IPS-NIHi11 (cell line): ENCODE measurements at regions not wholly inside any gene's neighbourhood (a gene's known extent, or its start where the extent isn't known, plus 50 kb on each side); places are given as distances from the start of the nearest gene placed in this dataset.

Experiments
- DNase-seq: peaks from one replicate; pipeline ENCODE4 v3.0.0; 2012; ENCODE audit warnings: mixed read lengths, low spot score

DNA sequence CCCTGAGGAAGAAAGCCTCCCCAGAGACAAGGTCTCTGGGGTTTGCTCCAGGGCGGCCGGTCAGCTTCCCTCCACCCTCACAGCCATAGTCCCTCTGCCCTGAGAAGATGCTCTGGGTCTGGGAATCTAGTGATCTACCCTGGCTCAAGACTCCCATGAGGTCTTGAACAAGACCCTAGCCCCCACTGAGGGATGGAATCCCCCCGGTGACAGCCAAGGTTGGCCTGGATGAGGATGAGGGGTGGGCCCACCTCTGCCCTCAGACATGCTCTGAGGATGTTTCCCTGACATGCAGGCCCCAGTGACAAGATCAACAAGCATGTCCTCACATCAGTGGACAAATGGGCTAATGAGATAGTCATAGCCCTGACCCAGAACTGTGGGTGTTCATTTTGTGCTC, 138.6 kb downstream of the C5orf15 start:
- DNase-seq: no peak

DNA sequence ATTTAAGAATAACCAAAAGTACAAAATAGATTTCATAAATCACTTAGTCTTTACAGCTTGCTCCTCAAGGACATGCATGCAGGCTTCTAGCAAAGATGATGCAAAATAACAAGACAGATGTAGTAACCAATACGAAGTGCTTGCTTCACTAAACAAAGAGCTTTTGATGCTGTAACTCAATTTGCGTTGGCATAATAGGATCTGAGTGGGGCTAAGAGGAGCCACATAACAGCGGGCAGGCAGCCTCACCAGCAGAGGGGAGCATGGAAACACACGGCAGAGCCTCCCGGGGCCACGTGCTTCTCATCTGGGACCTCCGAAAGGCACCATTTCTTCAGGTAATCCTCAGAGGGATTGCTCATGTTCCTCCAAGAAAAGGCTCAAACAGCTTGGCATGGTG, 139.7 kb downstream of the C5orf15 start:
- DNase-seq: no peak

DNA sequence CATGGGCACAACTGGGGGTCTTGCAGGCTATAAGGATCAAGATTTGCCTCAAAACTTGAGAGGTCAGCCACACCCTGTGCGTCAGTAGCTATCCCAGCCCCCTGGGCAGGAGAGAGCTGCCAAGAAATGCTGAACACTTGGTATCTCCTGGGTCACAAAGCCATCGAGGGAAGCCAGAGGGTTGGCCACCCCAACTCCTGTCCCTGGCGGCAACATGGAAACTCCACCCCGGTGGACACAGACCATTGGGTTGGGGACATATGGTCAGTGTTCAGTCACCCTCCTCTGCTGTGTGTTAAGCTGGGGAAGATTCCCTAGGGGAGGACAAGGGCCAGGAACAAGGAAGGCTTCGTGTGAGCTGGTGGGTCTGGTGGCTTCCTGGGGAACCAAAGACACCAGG, 140.6 kb downstream of the C5orf15 start:
- no peak for DNase-seq

DNA sequence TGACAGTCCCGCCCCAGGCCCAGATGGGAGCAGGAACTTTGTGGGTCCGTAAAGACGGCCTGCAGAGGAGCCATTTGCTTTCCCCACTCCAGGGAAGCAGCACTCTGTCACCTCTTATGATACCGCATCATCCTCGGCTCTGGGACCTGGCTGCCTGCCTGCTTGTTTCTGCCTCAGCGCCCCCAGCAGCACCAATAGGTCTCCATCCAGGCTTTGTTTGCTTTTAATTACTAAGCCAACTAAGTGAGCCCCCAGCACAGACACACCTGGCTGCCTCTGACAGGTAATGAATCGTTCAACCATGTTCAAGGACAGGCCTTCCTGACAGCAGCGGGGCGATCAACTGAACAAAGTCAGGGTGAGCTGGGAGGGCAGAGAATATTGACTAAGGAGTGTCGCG, 141.4 kb downstream of the C5orf15 start:
- no peak for DNase-seq

DNA sequence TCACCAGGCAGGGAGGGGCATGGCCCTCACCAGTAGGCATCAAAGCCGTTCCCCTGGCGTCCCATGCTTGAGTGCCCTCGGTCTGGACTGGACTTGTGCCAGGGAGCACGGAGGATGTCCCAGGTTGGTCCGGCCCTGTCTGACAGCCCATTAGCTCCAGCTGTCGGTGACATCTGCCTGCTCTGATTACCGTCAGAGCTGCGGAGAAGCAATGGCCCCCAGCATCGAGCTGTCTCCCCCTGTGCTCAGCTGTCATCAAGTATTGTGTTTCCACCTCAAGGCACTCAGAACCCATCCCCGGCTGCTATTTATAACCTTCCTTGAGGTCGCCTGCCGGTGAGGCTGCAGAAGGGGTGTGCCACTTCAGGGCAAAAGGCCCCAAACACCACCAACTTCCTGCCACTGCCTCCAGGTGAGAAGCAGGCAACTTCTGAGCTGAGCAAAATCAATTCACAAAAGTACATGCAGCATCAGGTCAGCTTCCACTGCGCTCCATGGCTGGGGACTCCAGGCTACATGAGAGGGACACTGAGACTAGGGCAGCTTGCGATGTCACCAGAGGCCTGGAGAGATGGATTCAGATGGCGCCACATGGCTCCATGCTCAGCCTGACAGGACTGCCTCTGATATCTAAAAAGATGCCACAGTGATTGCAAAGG, 142.7 kb downstream of the C5orf15 start:
- DNase-seq: no peak

DNA sequence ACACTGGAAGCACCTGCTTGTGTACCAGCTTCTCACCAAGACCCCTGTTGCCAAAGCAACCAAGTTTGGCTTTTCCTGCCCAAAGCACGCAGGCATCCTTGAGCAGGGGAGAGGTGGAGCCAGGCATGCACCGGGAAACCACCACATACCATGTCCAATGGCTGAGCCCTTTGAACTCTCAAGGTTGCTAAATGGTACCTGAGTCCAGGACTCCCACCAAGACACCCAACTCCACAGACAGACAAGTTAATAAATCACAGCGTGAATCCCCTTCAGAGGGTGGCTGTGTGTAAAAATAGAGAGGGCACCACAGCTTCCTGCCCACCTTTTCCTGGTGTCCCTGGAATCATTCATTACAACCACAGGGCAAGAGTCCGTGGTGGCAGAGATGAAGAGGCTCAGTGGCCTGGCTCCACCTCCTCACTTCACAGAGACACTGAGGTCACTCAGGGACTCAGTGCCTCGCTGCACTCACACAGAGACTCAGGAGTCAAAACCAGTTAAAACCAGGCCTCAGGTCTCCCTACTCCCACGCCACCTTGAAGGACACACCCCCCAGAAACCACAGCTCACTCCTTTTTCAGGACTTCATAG, 143.7 kb downstream of the C5orf15 start:
- no peak for DNase-seq

DNA sequence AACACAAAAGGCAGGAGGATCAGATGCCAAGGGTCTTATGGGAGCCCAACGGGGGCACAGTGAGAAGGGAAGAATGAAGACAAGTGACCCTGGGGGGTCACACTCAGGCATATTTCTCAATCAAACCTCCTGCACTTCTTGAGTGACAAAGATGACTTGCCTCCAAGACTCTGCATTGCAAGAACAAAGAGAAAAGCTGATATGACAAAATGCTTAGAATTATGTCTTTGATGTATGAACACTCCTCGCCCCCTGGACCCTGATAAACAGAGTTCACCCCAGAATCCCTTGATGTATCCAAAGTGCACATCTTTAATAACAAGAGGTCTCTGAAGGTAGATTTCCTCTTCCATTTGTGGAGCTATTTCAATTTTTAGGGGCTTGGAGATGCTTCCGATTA, 146.5 kb downstream of the C5orf15 start:
- DNase-seq: no peak

DNA sequence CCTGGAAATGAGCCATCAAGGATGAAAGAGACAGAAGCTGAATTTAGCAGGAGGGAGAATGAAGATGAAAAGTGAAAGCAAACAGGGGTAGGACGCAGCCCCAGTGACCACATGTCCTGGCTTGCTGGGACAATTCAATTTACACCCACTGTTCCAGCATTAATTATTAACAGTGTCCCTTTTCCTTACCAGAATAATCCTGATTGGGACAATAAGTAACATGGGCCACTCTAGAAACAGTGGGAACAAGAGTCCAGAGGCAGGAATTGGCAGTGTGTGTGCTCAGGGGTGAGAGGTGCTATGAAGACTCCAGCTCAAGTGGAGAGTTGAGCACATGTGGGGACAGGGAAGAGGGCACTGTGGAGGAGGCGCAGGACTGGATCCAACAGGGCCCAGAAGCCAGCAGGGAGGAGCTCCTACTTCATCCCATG, 147.1 kb downstream of the C5orf15 start:
- no peak for DNase-seq

DNA sequence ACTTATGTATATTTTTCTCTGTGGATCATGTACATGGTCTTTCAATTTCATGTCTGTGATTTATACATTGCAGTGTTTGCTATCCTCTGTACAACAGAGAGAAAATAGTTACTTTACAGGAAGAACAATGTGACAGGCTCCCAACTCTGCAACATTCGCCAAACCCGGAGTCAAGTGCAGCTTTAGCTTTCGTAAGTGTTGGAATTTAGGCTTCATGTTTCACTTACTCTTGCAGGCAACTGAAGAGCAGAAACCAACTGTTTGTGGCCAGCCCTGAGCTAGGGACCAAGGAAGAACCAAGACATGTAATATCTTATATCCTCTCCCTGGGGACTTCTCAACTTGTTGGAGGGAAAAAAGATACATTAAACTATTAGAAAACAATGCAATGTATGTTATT, 147.9 kb downstream of the C5orf15 start:
- no peak for DNase-seq

DNA sequence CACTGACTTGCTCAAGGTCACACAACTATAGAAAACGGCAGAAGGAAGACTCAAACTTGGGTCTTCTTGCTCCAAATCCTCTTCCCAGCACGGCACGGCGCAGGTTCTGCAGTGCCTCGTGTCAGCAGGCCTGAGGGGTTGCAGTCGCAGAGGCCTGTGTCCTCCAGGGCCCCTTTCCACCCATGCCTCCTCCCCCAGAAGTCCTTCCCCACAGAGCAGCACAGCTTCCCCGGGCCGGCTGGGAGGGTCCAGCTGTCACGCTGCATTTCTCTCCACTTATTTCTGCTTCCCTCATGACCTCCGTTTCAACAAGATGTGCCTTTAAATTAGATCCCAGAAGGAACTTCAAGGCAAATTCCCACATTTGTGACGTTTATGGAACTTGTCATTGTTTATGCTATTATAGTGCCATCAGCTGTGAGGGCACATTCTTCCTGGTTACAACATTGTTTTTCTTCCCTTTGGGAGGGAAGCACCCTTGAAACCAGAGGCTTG, 148.4 kb downstream of the C5orf15 start:
- no peak for DNase-seq

DNA sequence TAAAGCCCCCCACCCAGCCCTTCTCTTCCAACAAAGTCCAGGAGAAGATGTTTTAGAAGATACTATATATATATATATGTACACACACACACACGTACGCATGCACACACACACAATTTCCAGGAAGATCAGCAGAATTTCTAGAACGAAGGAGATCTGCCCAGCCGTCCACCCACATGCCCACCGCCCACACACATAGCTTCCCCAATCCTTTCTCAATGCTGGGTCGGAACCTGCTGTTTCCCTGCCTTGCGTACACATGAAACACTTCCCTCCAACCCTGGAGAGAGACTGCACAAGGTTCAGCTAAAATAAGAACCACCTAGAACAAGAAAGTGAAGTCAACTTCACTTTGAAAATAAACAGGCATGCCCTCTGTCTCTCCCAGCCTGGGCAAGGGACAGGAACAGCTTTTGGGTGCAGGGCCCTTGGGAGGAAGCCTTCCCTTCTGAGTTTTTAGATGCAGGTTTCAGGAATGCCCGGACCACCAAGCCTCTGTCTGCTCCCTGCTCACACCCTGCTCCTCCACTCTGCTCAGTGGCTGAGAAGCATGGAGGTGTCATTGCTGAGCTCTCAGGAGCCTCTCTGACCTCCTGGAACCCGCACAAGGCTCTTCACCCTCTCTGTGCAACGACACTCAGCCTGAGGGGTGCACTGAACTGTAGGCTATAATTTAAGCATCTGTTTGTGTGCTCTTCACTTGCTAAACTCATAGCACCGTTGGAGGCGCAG, 149.4 kb downstream of the C5orf15 start:
- DNase-seq: no peak

DNA sequence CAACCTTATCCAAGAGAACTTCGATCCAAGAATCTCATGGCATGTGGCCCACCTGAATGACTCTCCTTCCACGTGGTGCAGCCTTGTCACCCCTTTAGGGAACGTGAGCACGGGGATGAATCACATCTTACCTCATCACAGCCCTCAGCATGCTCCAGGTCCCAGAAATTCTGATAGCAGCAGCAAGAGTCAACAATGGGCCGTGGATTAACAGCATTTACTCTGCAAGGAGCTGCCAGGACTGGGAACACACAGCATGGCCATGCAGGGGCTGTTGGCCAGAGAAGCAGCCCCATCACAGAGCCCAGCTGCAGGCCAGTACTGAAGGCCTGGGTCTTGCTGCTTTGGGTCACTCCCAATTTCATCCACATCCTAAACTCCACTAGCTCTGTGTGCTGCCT, 150.4 kb downstream of the C5orf15 start:
- DNase-seq: no peak

DNA sequence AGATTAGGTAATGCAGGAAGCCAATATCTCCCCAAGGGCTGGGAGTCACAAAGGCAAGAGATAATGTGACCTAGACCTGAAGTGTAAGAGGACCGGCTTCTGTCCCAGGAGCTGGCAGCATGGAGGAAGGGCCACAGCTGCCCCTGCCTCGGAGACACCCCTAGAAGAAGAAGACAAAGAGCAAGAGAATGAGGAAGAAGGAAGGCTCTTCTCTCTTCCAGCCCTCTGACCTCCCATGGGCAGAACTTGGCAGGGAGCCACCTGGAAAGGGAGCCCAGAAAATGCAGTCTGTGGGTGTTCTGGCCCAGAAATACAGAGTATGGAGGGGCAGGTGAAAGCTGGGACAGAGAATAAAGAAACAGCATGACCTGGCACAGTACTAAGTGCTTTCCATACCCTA, 151.0 kb downstream of the C5orf15 start:
- no peak for DNase-seq

DNA sequence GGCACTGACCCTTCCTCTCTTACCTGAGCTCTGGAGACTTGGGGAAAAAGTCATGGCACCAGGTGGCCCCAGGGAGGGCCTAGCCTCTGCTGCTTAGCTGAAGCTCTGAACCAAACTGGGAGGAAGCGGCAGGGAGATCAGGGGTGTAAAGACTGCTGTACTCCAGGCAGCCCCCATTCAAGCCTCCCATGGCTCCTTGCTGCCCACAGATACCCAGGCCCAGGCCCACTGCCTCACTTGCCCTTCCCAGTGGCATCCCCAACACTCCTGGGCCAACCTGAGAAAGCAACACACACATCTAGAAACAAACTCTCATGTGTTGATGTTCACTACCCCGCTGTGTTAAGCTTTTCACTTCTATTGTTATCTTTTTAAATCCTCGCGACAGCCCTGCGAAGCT, 151.6 kb downstream of the C5orf15 start:
- DNase-seq: no peak

DNA sequence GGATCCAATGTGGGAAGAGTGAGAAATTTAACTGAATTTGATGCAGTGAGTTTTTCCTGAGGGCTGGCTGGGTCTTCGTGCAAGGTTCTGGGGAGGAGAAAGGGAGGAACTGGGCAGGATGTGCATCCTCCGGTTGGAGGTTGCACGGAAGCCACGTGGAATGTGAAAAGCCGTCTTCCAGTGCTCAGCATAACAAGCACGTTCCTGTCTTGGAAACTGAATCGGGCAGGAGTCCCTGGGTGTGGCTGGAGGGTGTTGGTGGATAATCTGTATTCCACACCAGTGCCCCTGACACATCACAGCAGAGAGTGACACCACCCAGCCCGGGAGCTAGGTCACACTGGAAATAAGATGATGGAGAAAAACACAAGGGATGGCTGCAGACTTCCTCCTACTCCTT, 154.3 kb downstream of the C5orf15 start:
- no peak for DNase-seq

DNA sequence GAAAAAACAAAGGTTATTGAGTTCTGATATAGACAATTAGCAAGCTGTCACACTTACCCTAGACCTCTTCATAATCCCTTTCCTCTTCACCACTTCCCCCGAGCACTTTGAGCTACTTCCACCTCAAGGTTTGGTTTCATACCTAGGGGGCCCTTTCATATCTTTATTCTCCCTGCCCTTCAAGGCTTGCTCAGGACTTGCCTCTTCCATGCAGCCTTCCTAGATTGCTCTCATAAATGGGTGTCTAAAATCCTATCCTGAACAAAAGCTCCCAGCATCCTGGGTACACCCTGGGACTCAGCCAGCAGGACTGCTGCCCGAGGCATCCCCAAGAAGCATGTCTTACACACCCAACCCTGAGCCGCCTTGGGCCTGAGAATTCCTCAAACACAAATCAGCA, 157.3 kb downstream of the C5orf15 start:
- DNase-seq: no peak

DNA sequence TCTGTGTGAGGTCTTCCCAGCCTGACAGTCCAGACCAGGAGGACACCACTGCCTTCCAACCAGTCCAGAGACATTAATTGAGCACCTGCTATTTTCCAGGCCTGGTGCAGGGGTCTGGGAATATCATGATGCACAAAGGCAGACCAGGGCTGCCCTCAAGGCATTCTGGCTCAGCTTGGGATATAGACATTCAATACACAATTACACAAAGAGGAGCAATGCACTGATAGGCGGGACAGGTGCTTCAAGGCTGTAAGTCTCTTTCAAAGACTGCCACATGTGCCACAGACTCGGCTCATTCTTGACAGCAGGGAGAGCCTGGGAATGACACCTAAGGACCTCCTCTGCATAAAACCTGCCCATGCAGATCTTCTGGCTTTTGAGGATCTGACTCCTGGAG, 158.6 kb downstream of the C5orf15 start:
- no peak for DNase-seq

DNA sequence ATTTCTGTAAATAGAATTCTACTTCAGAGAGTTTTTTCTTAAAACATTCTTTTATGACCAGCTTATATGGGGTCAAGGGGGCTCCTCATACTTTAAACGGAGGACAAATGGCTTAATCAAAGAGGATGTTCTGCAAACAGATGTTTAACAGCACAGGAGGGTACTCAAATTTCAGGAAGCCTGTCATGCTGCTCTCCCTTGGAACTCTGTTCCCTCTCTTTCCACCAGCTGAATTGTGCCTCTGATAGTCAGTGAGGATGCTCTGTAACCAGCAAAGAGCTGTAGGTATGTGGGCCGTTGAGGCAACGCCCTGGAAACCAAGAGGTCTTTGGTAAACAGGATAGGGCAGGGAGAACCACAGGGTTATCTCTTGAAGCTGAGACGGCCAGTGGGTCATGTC, 161.1 kb downstream of the C5orf15 start:
- DNase-seq: no peak

DNA sequence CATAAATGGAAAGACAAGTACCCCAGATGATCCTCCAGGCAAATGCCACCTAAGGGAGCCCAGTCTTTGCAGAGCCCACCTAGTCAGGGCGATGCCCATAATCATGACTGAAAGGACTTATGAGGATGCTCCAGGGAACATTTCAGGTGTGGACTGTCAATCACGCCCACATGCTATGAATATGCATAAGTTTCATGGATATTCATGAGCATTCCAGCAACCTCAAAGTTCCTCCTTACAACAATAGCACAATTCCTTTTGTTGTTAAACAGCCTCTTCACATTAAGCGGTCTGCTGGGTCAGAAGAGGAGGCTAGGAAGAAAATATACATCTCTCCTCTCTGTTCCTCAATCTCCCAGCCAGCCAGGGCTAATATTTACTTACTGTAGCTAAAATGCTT, 161.6 kb downstream of the C5orf15 start:
- no peak for DNase-seq

DNA sequence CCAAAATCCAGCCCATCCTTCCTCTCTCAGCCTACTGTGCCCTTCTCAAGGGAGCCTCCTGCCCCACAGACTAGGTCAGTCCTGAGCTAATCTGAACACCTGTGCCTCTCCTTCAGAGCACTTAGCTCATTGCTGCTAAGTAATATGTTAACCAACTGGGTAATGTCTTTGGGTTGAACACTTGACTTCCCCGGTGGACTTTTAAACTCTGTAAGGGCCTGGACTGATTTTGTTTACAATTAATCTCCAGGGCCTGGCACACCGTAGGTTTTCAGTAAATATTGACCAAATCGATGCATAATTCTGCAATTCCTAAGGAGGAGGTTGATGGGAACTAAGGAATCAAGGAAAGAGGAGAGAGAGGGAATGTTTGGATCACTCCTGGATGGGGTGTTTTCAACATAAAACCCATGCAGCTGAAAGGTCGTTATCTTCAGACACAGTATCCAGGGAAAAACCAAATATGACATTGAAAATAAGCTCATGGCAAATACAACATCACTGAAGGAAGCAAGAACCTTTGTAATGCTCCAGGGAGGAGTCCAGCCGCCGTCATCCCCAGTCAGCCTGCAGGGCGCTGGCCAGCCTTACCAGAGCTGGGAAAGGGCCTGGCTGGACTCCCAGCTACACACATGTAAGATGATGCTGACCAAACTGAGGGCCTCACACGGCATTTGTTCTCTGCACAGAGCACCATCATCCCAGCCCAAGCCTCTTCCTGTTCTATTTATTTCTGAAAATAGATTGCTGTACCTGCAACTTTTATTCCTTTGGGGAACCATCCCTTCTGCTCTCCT, 166.3 kb downstream of the C5orf15 start:
- DNase-seq: no peak

DNA sequence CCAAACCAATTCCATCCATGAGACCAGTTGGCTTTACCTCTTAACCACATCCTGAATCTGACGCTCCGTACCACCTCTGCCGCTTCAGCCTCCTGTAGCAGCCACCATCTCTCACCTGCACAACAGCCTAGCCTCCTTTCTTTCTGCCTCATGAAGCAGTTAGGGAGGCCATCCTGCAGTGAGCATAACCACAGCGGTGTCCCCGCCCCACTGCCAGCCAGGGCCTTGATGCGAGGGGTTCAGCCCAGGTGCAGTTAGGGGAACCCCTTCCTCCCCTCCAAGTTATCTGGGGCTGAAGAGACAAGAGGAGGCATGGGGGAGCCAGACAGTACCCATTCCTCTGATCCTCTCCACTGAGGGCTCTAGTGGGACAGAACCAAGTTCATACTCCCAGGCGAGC, 167.0 kb downstream of the C5orf15 start:
- DNase-seq: no peak

DNA sequence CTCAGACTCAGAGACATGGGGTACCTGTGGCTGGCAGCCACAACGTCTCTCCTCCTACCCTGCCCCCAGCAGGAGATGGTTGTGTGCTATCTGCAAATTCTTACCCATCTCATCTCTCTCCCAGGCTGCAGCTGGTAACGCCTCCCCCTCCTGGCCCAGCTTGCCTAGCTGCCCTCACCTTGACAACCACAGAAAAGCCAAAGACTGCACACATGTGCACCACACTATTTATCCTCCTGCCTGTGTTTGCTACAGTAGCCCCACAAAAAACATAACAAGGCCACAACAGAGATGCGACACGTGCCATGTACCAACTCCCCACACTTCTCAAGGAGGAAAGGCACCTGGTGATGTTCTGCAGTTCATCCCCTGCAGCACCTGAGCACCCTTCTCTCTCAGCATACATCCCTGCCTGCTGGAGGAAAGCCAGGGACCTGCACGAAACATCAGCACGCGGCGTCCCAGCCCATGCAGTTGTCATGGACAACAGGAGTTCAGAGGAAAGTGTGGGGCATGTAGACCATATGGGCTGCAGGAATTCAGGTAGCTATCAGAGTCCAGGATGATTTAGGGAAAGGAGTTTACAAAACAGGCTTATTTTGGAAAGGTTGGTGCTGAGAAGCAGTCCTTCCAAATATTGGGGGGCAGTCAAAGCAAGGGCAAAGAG, 168.7 kb downstream of the C5orf15 start:
- DNase-seq: no peak
